Frontal cortex (tissue), 3 donors: ENCODE measurements at regions not wholly inside any gene's neighbourhood (a gene's known extent, or its start where the extent isn't known, plus 50 kb on each side); places are given as distances from the start of the nearest gene placed in this dataset.
"Not testable (repeated sequence)": the region's sequence is repeated elsewhere in the genome, so short reads cannot be mapped to it uniquely, and the experiment has no call there.

Experiments used
- DNase-seq, 2 donors: peaks; one replicate each; pipeline ENCODE4 v3.0.0; 2012; ENCODE audit warnings: low spot score in 2 of 2
- FAIRE-seq: peaks from 2 replicates; lab custom pipeline; 2012; peaks lifted over from hg19 to GRCh38; lab: Jason Lieb, UNC
- donor health status: control.
- donor health status: control.
- donor health status: control.

GRCh38 chr9:129547869-129548570 is 72.9 kb downstream of the C9orf50 start:
- FAIRE-seq (no peak), DNase-seq (no peak)

GRCh38 chr9:129547063-129547462 is 73.8 kb downstream of the C9orf50 start:
- FAIRE-seq, result no peak
- DNase-seq, result no peak

DNA sequence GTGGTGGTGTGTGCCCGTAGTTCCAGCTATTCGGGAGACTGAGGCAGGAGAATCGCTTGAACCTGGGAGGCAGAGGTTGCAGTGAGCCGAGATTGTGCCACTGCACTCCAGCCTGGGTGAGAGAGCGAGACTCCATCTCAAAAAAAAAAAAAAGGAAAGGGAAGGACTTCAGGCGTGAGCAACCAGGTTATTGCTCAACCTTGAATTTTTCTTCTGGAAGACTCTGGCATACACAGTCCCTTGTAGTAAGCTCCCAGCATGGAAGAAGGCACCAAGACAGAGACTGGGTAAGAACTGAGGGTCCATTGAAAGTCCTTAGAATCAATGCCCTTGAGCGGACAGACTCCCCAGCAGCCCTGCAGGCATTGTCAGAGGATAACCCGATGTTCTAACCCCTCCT is 75.0 kb downstream of the C9orf50 start:
- FAIRE-seq, DNase-seq: not testable (repeated sequence)

DNA sequence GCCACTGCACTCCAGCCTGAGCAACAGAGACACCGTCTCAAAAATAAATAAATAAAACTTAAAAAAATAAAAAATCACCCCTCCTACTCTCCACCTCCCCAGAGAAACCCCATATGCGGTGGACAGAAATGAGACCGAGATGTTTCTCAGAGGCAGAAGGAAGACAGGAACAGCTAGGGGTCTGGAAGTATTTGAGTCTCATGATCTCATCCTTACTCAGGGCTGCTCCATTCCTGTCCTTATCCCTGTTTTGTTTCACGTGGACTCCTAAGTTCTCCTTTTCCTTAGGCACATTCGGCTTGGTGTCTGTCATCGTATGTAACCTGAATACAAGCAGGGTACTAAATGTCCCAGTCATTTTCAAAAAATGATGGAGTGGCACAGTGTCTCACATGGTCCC is 76.1 kb downstream of the C9orf50 start:
- FAIRE-seq (no peak), DNase-seq (no peak)

DNA sequence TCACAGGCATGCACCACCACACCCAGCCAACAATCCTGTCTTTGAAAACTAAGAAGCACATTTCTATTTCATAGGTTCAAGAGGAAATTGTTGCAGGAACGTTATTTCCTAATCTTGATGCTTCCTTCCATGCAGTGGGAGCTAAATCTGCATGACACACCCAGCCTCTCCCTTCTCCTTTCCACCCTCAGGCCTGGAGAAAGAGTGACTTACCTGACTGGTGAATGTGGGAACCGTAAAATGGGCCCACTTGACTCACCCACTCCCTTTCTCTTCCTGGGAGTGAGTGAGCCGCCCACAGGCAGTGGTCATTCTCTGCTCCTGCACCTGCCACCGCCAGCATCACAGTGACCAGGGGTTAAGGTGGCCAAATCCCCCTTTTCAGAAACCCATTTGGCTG is 78.2 kb downstream of the C9orf50 start:
- FAIRE-seq (no peak), DNase-seq (no peak)

- no peak for FAIRE-seq
- DNase-seq, result no peak
These were observed 79.6 kb downstream of the C9orf50 start for GRCh38 chr9:129541270-129541669.

DNA sequence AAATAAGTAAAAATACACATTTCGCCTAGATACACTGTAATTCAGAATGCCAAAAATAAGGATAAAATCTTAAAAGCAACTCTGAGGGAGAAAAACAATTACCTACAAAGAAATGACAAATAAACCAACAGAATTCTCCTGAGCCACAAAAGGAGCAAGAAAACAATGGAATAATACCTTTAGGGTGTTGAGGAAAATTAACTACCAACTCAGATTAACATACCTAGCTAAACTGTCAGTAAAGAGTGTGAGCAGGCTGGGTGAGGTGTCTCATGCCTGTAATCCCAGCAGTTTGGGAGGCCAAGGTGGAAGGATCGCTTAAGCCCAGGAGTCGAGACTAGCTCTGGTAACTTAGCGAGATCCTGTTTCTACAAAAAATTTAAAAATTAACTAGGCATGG is 81.5 kb downstream of the C9orf50 start:
- FAIRE-seq (no peak), DNase-seq (no peak)

- not testable (repeated sequence) for DNase-seq, FAIRE-seq
These were observed 89.0 kb downstream of the C9orf50 start for GRCh38 chr9:129531860-129532402.

- not testable (repeated sequence) for FAIRE-seq
These were observed 92.9 kb downstream of the C9orf50 start for GRCh38 chr9:129527955-129528354.

DNA sequence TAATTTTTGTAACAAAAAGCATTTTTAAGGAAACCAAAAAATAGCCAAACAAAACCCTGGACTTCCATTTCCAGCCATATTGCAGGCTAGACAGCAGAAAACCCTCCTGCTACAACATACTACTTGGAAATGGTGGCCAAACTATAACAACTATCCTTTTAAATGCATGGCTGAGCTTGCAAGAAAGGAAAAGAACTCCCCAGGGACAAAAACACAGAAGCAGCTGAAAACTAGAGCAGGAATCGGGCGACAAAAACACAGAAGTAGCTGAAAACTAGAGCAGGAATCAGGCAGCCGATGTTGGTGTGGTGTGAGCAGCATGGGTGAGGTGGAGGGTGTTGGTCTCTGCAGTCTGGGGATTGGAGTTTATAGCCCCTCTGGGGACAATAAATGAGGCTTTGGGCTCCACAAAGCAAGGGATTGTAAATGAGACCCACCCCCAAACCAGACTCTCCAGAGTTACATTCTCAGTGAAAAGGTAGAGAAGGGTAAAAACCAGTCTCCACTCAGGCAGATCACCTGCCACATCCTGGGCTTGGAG is 95.2 kb downstream of the C9orf50 start:
- DNase-seq (no peak), FAIRE-seq (no peak)

More at GRCh38 chr9:129527955-129528354, 92.9 kb downstream of the C9orf50 start:
- not testable (repeated sequence) for DNase-seq

DNA sequence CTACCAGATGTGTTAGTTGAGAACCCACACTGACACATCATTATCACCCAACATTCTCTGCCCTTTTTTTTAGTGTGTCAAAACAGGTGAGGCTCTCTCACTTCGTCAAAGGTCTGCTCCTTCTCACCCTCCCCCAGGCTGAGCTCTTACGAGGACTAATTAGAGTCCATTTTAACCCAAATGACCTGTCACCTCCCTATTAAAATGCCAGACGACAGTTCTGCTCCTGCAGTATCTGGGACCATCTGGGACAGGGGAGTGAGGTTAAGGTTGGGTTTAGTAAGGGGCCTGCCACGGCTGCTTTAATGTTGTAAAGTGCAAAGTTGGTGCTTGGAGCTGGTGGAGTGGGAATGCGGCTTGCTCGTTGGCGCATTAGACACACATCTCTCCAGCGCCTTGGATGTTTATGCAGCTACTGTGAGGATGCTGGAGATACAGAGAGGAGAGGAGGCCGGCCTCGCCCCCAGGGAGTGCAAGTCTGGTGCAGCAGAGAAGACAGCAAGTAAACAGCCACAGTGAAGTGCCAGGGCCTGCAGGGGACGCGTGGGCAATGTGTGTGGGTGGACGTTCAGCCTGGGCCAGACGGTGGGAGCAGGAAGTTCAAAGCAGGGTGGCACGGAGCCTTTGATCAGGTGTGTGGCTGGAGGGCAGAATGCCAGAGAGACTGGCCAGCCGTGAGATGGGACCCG is 96.2 kb downstream of the C9orf50 start:
- FAIRE-seq, result no peak
- DNase-seq, result no peak

DNA sequence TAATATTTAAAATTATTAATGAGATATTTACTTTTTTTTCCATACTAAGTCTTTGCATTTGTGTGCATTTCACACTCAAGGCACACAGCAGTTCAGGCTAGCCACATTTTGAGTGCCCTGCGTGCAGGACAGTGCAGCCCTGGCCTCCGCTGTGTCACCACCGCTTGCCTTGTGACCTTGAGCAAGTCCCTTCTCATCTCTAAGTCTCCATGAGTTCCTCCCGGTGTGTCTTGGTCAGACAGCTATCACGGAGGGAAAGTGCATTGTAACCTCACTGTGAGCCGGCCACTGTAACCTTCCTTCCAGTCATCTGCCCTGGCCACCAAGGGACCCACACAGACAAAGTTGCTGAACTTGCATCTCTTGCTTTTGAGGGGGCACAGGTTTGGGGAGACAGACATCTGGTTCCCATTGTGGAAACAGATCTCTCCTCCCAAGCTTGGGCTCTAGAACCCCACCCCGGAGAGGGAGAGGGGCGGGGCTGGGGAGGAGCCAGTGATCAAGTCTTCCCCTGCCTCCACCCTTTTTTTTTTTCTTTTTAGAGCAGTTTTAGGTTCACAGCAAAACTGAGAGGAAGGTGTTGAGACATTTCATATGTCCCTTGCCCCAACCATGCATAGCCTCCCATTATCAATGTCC is 96.8 kb downstream of the C9orf50 start:
- FAIRE-seq, result no peak

DNA sequence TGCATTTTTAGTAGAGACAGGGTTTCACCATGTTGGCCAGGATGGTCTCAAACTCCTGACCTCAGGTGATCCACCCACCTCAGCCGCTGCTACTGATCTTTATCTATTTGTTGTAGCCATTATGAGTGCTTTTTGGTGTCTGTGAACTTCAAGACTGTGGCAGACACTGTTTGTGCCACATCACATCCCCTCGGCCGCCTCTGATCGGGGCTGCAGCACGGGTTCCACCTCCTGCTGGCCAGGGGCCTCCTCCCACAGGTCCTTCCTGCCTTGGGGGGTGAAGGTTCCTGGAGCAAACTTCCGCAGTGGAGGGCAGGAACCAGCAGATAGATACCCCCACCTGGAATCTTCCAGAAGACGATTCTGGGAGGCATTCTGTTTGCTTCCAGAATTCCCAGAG is 98.5 kb downstream of the C9orf50 start:
- no peak for DNase-seq
- no peak for FAIRE-seq

More for the DNA sequence above, 96.8 kb downstream of the C9orf50 start:
- no peak for DNase-seq

GRCh38 chr9:129520082-129520481 is 100.8 kb downstream of the C9orf50 start:
- no peak for DNase-seq
- FAIRE-seq, result no peak

- no peak for FAIRE-seq
- no peak for DNase-seq
These were observed 102.8 kb downstream of the C9orf50 start for GRCh38 chr9:129518074-129518473.

GRCh38 chr9:129517006-129517405 is 103.9 kb downstream of the C9orf50 start:
- DNase-seq (no peak), FAIRE-seq (no peak)

DNA sequence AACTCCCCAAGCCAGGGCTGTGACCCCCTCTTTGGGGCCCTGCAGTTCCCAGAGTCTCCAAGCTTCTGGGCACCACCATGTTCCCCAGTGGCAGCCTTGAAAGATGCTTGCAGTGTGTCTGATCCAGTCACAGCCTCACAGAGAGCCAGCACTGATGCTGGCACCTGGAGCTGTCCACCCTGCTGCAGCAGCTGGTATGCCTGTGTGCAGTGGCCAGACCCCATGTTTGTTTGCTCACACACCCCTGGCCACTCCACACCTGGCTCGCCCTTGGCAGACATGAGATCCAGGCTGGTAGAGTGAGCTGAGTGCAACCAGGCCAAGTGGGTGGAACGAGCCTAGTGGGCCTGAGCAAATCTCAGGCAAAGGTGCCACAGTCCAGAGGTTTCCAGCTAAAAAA is 106.0 kb downstream of the C9orf50 start:
- DNase-seq (no peak), FAIRE-seq (no peak)

DNA sequence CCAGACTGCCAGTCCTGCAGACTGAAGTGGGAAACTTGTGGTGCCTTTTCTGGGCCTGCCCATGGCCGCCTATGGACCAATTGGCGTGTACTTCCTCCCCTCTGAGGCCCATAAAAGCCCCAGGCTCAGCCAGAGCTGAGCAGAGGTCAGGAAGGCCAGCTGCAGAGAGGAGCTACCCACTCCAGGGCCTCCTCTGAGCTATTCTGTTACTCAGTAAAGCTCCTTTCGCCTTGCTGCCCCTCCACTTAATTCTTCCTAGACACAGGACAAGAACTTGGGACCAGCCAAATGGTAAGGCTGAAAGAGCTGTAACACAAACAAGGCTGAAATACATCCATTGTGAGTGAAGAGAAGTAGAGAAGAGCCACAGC is 106.4 kb downstream of the C9orf50 start:
- no peak for FAIRE-seq
- DNase-seq, result no peak

DNA sequence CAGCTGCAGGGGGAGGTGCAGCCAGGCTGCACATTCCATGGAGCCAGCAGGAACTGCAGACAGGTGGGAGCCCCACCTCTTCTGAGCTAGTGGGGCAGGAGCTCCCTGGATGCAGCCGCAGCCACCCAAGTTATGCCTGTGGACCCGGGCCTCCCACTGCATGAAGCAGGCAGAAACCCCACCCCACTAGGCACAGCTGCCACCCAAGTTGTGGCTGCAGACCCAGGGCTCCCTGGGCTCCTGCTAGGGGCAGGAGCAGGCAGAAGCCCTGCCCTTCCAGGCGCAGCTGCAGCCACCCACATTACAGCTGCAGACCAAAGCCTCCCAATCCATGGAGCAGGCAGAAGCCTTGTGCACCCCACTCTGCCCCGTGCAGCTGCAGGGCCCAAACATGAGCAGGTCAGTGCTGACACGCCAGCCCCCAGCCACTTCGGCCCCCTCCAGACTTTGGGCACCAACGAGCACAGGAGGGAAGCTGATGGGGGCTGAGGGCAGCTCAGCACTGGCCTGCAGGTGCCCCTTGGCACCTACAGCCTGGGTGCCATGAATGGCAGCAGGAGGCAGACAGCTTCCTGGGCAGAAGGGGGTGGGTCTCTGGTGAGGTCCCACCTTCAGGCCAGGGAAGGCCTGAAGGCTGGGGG is 106.9 kb downstream of the C9orf50 start:
- DNase-seq (no peak), FAIRE-seq (no peak)

DNA sequence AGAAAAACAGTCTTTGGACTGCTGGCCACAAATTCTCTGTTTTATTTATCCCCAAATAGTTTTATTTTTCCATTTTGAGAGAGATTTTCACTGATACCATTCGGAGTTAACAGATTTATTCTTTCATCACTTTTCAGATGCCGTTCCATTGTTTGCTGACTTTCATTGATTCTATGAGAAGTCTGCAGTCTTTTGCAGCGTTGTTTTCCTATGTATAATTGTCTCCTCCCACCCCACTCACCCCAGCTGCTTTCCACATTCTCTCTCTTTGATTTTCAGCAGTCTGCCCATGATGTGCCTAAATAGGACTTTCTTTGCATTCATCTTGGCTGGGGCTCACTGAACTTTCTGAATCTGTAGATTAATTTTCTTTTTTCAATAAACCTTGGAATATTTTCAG is 107.6 kb downstream of the C9orf50 start:
- no peak for DNase-seq
- no peak for FAIRE-seq
